ENCODE measurements at regions not wholly inside any gene's neighbourhood (a gene's known extent, or its start where the extent isn't known, plus 50 kb on each side); places are given as distances from the start of the nearest gene placed in this dataset.

- H3K27me3 ChIP-seq (ENCODE audit: insufficient read depth) = no peaks in the 10 kb centered on the region
- TF ChIP-seq ZNF331 (CRISPR knock-in tag; IDR thresholded peaks at IDR 0.05; ENCODE audit: low read depth) (no peak), CREB1 (CRISPR knock-in tag; IDR thresholded peaks at IDR 0.05; ENCODE audit: low read depth) (no peak), STAT1 (IDR thresholded peaks at IDR 0.05; ENCODE audit: unreplicated experiment) (no peak), EZH2 (IDR thresholded peaks at IDR 0.05; ENCODE audit: low read depth, unreplicated experiment) (no peak), ETS1 (IDR thresholded peaks at IDR 0.05) (no peak), POLR2AphosphoS5 (IDR thresholded peaks at IDR 0.05; ENCODE audit: low read depth) (no peak), CTCF (conservative IDR thresholded peaks at IDR 0.05; ENCODE audit: low read depth in 2 of 2) (no peak), ZNF462 (CRISPR knock-in tag; IDR thresholded peaks at IDR 0.05) (no peak), EZH2phosphoT487 (IDR thresholded peaks at IDR 0.05; ENCODE audit: unreplicated experiment) (no peak), JUNB (IDR thresholded peaks at IDR 0.05; ENCODE audit: unreplicated experiment) (no peak), NANOG (IDR thresholded peaks at IDR 0.05; ENCODE audit: borderline replicate concordance) (no peak), ZNF114 (CRISPR knock-in tag; IDR thresholded peaks at IDR 0.05) (no peak)
- TF ChIP-seq, protein P1, sequence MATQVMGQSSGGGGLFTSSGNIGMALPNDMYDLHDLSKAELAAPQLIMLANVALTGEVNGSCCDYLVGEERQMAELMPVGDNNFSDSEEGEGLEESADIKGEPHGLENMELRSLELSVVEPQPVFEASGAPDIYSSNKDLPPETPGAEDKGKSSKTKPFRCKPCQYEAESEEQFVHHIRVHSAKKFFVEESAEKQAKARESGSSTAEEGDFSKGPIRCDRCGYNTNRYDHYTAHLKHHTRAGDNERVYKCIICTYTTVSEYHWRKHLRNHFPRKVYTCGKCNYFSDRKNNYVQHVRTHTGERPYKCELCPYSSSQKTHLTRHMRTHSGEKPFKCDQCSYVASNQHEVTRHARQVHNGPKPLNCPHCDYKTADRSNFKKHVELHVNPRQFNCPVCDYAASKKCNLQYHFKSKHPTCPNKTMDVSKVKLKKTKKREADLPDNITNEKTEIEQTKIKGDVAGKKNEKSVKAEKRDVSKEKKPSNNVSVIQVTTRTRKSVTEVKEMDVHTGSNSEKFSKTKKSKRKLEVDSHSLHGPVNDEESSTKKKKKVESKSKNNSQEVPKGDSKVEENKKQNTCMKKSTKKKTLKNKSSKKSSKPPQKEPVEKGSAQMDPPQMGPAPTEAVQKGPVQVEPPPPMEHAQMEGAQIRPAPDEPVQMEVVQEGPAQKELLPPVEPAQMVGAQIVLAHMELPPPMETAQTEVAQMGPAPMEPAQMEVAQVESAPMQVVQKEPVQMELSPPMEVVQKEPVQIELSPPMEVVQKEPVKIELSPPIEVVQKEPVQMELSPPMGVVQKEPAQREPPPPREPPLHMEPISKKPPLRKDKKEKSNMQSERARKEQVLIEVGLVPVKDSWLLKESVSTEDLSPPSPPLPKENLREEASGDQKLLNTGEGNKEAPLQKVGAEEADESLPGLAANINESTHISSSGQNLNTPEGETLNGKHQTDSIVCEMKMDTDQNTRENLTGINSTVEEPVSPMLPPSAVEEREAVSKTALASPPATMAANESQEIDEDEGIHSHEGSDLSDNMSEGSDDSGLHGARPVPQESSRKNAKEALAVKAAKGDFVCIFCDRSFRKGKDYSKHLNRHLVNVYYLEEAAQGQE (IDR thresholded peaks at IDR 0.05; ENCODE audit: unreplicated experiment) = no peak
- no peak overlapping the region for H3K4me3 ChIP-seq
- no peaks in the 10 kb centered on the region for H3K36me3 Mint-ChIP-seq (ENCODE audit: low read depth)
- no peak overlapping the region for H3K4me3 Mint-ChIP-seq
- no peaks in the 10 kb centered on the region for H3F3A ChIP-seq (replicated peaks; ENCODE audit: low read depth)
- 0 out of 2 replicates have a peak overlapping the region, but pooled peaks have one; percentile 24 for H2AFZ ChIP-seq
- DNase-seq (ENCODE audit: low spot score) (no peak), ATAC-seq (no peak)
- H3K36me3 ChIP-seq (ENCODE audit: insufficient read depth) = no peaks in the 10 kb centered on the region
- no peaks in the 10 kb centered on the region for H4K20me1 ChIP-seq (replicated peaks; ENCODE audit: insufficient read depth)
- H3K4me1 ChIP-seq (ENCODE audit: insufficient read depth) = peaks cover 3% of the 10 kb centered on the region; the same call in 1 of the 2 replicates
- no peaks in the 10 kb centered on the region for H3K9me3 Mint-ChIP-seq
- H3K9me2 ChIP-seq (ENCODE audit: insufficient read depth) = no peaks in the 10 kb centered on the region
- H3K27ac Mint-ChIP-seq = peak overlapping the region; percentile 78
- H3K79me2 ChIP-seq (replicated peaks; ENCODE audit: insufficient read depth) = no peaks in the 10 kb centered on the region
- peaks cover 10% of the 10 kb centered on the region for H3K4me1 Mint-ChIP-seq
- H3K4me2 ChIP-seq = no peak overlapping the region
- H3K27me3 Mint-ChIP-seq (ENCODE audit: insufficient read depth, low read depth, poor library complexity) = no peaks in the 10 kb centered on the region
- peak overlapping the region; percentile 28; the same call in 1 of the 2 replicates for H3K27ac ChIP-seq (ENCODE audit: low read depth)
These were observed 318.0 kb downstream of the GASK1B start for GRCh38 chr4:157854819-157855218.
